ACHN (cell line): ENCODE measurements at regions not wholly inside any gene's neighbourhood (a gene's known extent, or its start where the extent isn't known, plus 50 kb on each side); places are given as distances from the start of the nearest gene placed in this dataset.
"Not testable (repeated sequence)": the region's sequence is repeated elsewhere in the genome, so short reads cannot be mapped to it uniquely, and the experiment has no call there.

Experiments
- DNase-seq: peaks from one replicate; pipeline ENCODE4 v3.0.0-alpha.2; 2015
- in situ Hi-C: cut with HindIII; loops from 2 replicates; pipeline ENCODE4 v1.10.0; 2017; ENCODE audit warnings: low sequenced_read_pairs, low pct_ligation_motif_present, low pct_unique_long_range_greater_than_20kb

GRCh38 chr2:163077241-163077640 is 238.7 kb upstream of the KCNH7 start:
- no peak for DNase-seq
- in situ Hi-C loops: no loop called here

- in situ Hi-C loops: no loop called here
- DNase-seq: no peak
These were observed 227.5 kb upstream of the KCNH7 start for GRCh38 chr2:163066085-163066484.

- no peak for DNase-seq
- in situ Hi-C loops: no loop called here
These were observed 224.0 kb upstream of the KCNH7 start for GRCh38 chr2:163062524-163062923.

- in situ Hi-C loops: no loop called here
- no peak for DNase-seq
These were observed 208.0 kb upstream of the KCNH7 start for GRCh38 chr2:163046615-163047014.

GRCh38 chr2:163045830-163046229 is 207.3 kb upstream of the KCNH7 start:
- DNase-seq: no peak
- in situ Hi-C loops: no loop called here

- DNase-seq: peak; percentile 69
- in situ Hi-C loops: no loop called here
These were observed 205.5 kb upstream of the KCNH7 start for GRCh38 chr2:163044114-163044513.

GRCh38 chr2:163043201-163043600 is 204.6 kb upstream of the KCNH7 start:
- in situ Hi-C loops: no loop called here
- DNase-seq: no peak

- in situ Hi-C loops: no loop called here
- no peak for DNase-seq
These were observed 200.7 kb upstream of the KCNH7 start for GRCh38 chr2:163039266-163039665.

- in situ Hi-C loops: no loop called here
- DNase-seq: no peak
These were observed 190.2 kb upstream of the KCNH7 start for GRCh38 chr2:163028807-163029206.

GRCh38 chr2:163026136-163026775 is 187.7 kb upstream of the KCNH7 start:
- DNase-seq, in situ Hi-C loops: not testable (repeated sequence)

GRCh38 chr2:163016882-163017281 is 178.3 kb upstream of the KCNH7 start:
- DNase-seq, in situ Hi-C loops: not testable (repeated sequence)

GRCh38 chr2:163011000-163011399 is 172.4 kb upstream of the KCNH7 start:
- DNase-seq: no peak
- in situ Hi-C loops: no loop called here

- in situ Hi-C loops: no loop called here
- DNase-seq: no peak
These were observed 170.1 kb upstream of the KCNH7 start for GRCh38 chr2:163008642-163009041.

- no peak for DNase-seq
- in situ Hi-C loops: no loop called here
These were observed 156.2 kb upstream of the KCNH7 start for GRCh38 chr2:162994718-162995117.

- no peak for DNase-seq
- in situ Hi-C loops: no loop called here
These were observed 154.3 kb upstream of the KCNH7 start for GRCh38 chr2:162992828-162993227.

GRCh38 chr2:162989507-162989906 is 150.9 kb upstream of the KCNH7 start:
- DNase-seq: peak; percentile 4
- in situ Hi-C loops: no loop called here

- no peak for DNase-seq
- in situ Hi-C loops: no loop called here
These were observed 136.2 kb upstream of the KCNH7 start for GRCh38 chr2:162974771-162975170.

- DNase-seq: no peak
- in situ Hi-C loops: no loop called here
These were observed 133.8 kb upstream of the KCNH7 start for GRCh38 chr2:162972383-162972782.

GRCh38 chr2:162968306-162968705 is 129.7 kb upstream of the KCNH7 start:
- in situ Hi-C loops: no loop called here

GRCh38 chr2:162967811-162968210 is 129.2 kb upstream of the KCNH7 start:
- in situ Hi-C loops: no loop called here
- DNase-seq: no peak

More at GRCh38 chr2:162968306-162968705, 129.7 kb upstream of the KCNH7 start:
- no peak for DNase-seq

GRCh38 chr2:162967147-162967546 is 128.6 kb upstream of the KCNH7 start:
- in situ Hi-C loops: no loop called here
- DNase-seq: no peak
